Peyer's patch (tissue), 4 donors: ENCODE measurements at regions not wholly inside any gene's neighbourhood (a gene's known extent, or its start where the extent isn't known, plus 50 kb on each side); places are given as distances from the start of the nearest gene placed in this dataset.

Source experiments
- DNase-seq, 3 donors: peaks; one replicate each; pipeline ENCODE4 v3.0.0-alpha.2; 2017 to 2019
- H3K27ac ChIP-seq, 4 donors: fragments of 200-600 bp; sonication (generic); one replicate each; pipeline ENCODE4 v1.5.1; 2016 to 2019
- H3K27me3 ChIP-seq, 2 donors: fragments of 200-600 bp; sonication (generic); one replicate each; pipeline ENCODE4 v1.5.1; 2019
- H3K36me3 ChIP-seq, 3 donors: fragments of 200-600 bp; sonication (generic); one replicate each; pipeline ENCODE4 v1.5.1; 2016 to 2019
- H3K4me1 ChIP-seq, 4 donors: fragments of 200-600 bp; sonication (generic); one replicate each; pipeline ENCODE4 v1.5.1; 2016 to 2019
- H3K4me3 ChIP-seq, 4 donors: fragments of 200-600 bp; sonication (generic); 1 replicate in 3 of 4; 2 replicates in 1 of 4; pipeline ENCODE4 v1.5.1; 2016 to 2019; ENCODE audit warnings: mild to moderate bottlenecking in 1 of 4
- H3K9me3 ChIP-seq, 4 donors: fragments of 200-600 bp; sonication (generic); one replicate each; pipeline ENCODE4 v1.5.1; 2016 to 2019; ENCODE audit warnings: mild to moderate bottlenecking in 1 of 4
- CTCF ChIP-seq, 6 experiments: fragments of 450-650 bp in 4 of 6; fragments of 200-600 bp in 2 of 6; sonication (generic) in 1 of 6; IDR thresholded peaks; one replicate each; pipeline ENCODE4 v1.5.1; 2017 to 2019; ENCODE audit warnings: antibody characterized with exemption in 6 of 6, mild to moderate bottlenecking in 3 of 6, moderate library complexity in 1 of 6
- POLR2A ChIP-seq, 2 donors: fragments of 450-650 bp; IDR thresholded peaks; one replicate each; pipeline ENCODE4 v1.5.1; 2017; ENCODE audit warnings: antibody characterized with exemption in 2 of 2, mild to moderate bottlenecking in 2 of 2, moderate library complexity in 2 of 2

DNA sequence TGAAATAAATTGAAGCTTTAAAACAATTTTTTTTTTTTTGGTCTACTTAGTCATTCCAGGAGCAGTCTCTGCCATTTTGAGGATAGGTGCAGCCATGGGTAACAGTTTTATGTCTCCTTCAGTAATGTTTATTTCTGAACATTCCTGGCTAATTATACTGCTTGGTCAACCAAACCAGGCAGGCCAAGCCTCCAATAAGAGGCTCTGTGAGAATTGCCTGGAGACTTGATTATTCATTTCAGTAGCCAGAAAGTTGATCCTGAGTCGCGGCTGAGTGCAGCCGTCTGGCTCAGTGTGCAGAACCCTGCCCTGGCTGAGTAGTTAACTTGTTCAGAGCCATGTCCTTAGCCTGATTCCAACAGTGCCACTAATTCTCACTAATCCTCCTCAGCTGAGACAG is 364.0 kb upstream of the FAT3 start:
- Histone ChIP-seq H3K36me3 (no peaks in the 10 kb centered on the region), H3K9me3 (no peaks in the 10 kb centered on the region)
- no peak for TF ChIP-seq POLR2A (IDR thresholded peaks at IDR 0.05)
- TF ChIP-seq CTCF (IDR thresholded peaks at IDR 0.05): no peak

DNA sequence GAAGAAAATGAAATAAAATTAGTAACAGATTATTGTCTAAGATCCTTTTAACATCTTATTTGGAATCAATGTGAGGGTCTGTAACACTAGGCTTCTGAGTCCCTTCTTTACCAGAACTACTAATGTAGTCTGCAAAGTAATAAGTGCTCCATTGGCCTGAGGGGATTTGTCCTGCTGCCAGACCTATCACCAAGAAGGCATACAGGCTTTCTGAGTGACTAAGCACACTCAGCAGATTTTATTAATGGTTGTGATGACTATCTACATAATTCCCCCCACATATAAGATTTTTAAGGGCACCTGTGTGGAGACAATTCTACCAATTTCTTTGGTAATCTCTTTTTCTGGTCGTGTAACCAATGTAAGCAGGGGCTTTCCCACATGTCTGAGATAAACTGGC is 365.0 kb upstream of the FAT3 start:
- Histone ChIP-seq H3K36me3 (no peaks in the 10 kb centered on the region), H3K27ac (no peak overlapping the region), H3K9me3 (no peaks in the 10 kb centered on the region), H3K4me1 (no peaks in the 10 kb centered on the region), H3K27me3 (no peaks in the 10 kb centered on the region), H3K4me3 (no peak overlapping the region)
- no peak for DNase-seq
- no peak for TF ChIP-seq CTCF (IDR thresholded peaks at IDR 0.05)
- TF ChIP-seq POLR2A (IDR thresholded peaks at IDR 0.05): no peak

More for the DNA sequence above, 364.0 kb upstream of the FAT3 start:
- Histone ChIP-seq H3K4me3 (no peak overlapping the region), H3K4me1 (no peaks in the 10 kb centered on the region), H3K27ac (no peak overlapping the region), H3K27me3 (no peaks in the 10 kb centered on the region)
- no peak for DNase-seq

DNA sequence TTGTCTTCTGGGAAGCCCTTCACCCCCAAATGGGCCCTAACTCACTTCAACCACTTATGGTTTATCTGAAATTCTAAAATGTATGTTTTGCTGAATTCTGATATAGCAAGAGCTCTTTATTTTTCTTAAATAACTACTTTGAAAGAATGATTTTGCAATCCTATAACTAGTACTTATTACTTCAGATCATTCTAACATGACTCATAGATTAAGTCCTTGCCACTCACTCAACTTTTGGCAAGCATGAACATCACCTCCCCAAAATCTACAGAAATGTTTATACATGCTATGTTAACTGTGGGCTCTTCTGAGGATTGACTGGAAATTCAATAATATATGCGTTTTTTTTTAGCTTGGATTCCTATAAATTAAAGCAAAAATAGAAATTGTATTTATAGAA is 367.4 kb upstream of the FAT3 start:
- TF ChIP-seq CTCF (IDR thresholded peaks at IDR 0.05): no peak
- no peak for TF ChIP-seq POLR2A (IDR thresholded peaks at IDR 0.05)
- DNase-seq: no peak

GRCh38 chr11:91854780-91855179 is 369.8 kb upstream of the FAT3 start:
- Histone ChIP-seq H3K27me3 (no peaks in the 10 kb centered on the region), H3K27ac (no peak overlapping the region), H3K4me1 (no peaks in the 10 kb centered on the region), H3K9me3 (no peaks in the 10 kb centered on the region), H3K36me3 (no peaks in the 10 kb centered on the region), H3K4me3 (no peak overlapping the region)
- no peak for DNase-seq
- TF ChIP-seq POLR2A (IDR thresholded peaks at IDR 0.05): no peak
- TF ChIP-seq CTCF (IDR thresholded peaks at IDR 0.05): no peak

More for the DNA sequence above, 367.4 kb upstream of the FAT3 start:
- H3K9me3 ChIP-seq: no peaks in the 10 kb centered on the region
- no peaks in the 10 kb centered on the region for H3K4me1 ChIP-seq
- H3K36me3 ChIP-seq: no peaks in the 10 kb centered on the region
- H3K27me3 ChIP-seq: no peaks in the 10 kb centered on the region
- H3K27ac ChIP-seq: no peak overlapping the region
- H3K4me3 ChIP-seq: no peak overlapping the region

- no peaks in the 10 kb centered on the region for H3K9me3 ChIP-seq
- no peaks in the 10 kb centered on the region for H3K4me1 ChIP-seq
- no peak for DNase-seq
- H3K4me3 ChIP-seq: no peak overlapping the region
- no peak for TF ChIP-seq CTCF (IDR thresholded peaks at IDR 0.05)
- TF ChIP-seq POLR2A (IDR thresholded peaks at IDR 0.05): no peak
- H3K27ac ChIP-seq: no peak overlapping the region
- H3K36me3 ChIP-seq: no peaks in the 10 kb centered on the region
- no peaks in the 10 kb centered on the region for H3K27me3 ChIP-seq
Observed at GRCh38 chr11:91854171-91854570, 370.4 kb upstream of the FAT3 start.

DNA sequence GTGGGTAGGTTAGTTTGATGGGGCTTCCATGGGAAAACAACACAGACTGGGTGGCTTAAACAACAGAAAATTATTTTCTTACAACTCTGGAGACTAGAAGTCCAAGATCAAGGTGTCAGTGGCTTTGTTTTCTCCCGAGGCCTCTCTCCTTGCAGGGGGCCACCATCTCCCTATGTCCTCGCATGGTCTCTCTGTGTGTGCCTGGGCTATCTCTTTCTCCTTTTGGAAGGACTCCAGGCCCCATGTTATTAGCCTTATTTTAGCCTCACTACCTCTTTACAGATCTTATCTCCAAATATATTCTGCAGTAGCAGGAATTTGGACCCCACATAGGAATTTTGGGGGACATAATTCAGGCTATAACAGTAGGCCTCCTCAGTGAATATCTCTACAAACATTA is 372.7 kb upstream of the FAT3 start:
- H3K9me3 ChIP-seq: no peaks in the 10 kb centered on the region
- TF ChIP-seq CTCF (IDR thresholded peaks at IDR 0.05) (no peak), POLR2A (IDR thresholded peaks at IDR 0.05) (no peak)
- no peaks in the 10 kb centered on the region for H3K27me3 ChIP-seq
- H3K4me3 ChIP-seq: no peak overlapping the region
- no peaks in the 10 kb centered on the region for H3K4me1 ChIP-seq
- no peaks in the 10 kb centered on the region for H3K36me3 ChIP-seq
- no peak for DNase-seq
- H3K27ac ChIP-seq: no peak overlapping the region
